HEK293T (cell line): ENCODE measurements at regions not wholly inside any gene's neighbourhood (a gene's known extent, or its start where the extent isn't known, plus 50 kb on each side); places are given as distances from the start of the nearest gene placed in this dataset.
"Not testable (repeated sequence)": the region's sequence is repeated elsewhere in the genome, so short reads cannot be mapped to it uniquely, and the experiment has no call there.

Source experiments
- CTCF ChIA-PET: fragments of 350-600 bp; formaldehyde crosslinking; extraction: SDS; loops from one replicate; lab custom pipeline; 2021; ENCODE audit warnings: antibody characterized with exemption, inconsistent platforms; lab: Yijun Ruan, JAX
- POLR2A ChIA-PET: fragments of 350-600 bp; formaldehyde crosslinking; extraction: SDS; loops from one replicate; lab custom pipeline; 2020; ENCODE audit warnings: antibody characterized with exemption, inconsistent platforms; lab: Yijun Ruan, JAX
- DNase-seq: peaks from one replicate; pipeline ENCODE4 v3.0.0; 2012; ENCODE audit warnings: mixed read lengths; ENCODE audit errors: extremely low spot score
- ARNT ChIP-seq: fragments of 450-650 bp; IDR thresholded peaks from 2 replicates; pipeline ENCODE4 v1.6.1; 2017; ENCODE audit warnings: mild to moderate bottlenecking
- BHLHE40 ChIP-seq: fragments of 450-650 bp; IDR thresholded peaks from 2 replicates; pipeline ENCODE4 v1.6.1; 2016; ENCODE audit warnings: mild to moderate bottlenecking, moderate library complexity, borderline replicate concordance
- CTBP1 ChIP-seq: fragments of 450-650 bp; IDR thresholded peaks from 2 replicates; pipeline ENCODE4 v1.6.1; 2016; ENCODE audit warnings: borderline replicate concordance
- ELF4 ChIP-seq: fragments of 450-650 bp; IDR thresholded peaks from 2 replicates; pipeline ENCODE4 v1.6.1; 2017; ENCODE audit warnings: antibody characterized with exemption
- FOXA1 ChIP-seq: fragments of 450-650 bp; IDR thresholded peaks from 2 replicates; pipeline ENCODE4 v1.6.1; 2016; ENCODE audit warnings: mild to moderate bottlenecking
- FOXK2 ChIP-seq: fragments of 450-650 bp; IDR thresholded peaks from 2 replicates; pipeline ENCODE4 v1.6.1; 2016; ENCODE audit warnings: mild to moderate bottlenecking
- FOXM1 ChIP-seq: fragments of 450-650 bp; IDR thresholded peaks from 2 replicates; pipeline ENCODE4 v1.6.1; 2017; ENCODE audit warnings: mild to moderate bottlenecking, borderline replicate concordance
- HDGF ChIP-seq: fragments of 450-650 bp; IDR thresholded peaks from 2 replicates; pipeline ENCODE4 v1.6.1; 2017; ENCODE audit warnings: antibody characterized with exemption, borderline replicate concordance
- L3MBTL2 ChIP-seq: fragments of 450-650 bp; conservative IDR thresholded peaks from 2 replicates; pipeline ENCODE4 v1.6.1; 2016; ENCODE audit warnings: mild to moderate bottlenecking
- LEF1 ChIP-seq: fragments of 450-650 bp; IDR thresholded peaks from 2 replicates; pipeline ENCODE4 v1.6.1; 2017; ENCODE audit warnings: mild to moderate bottlenecking, borderline replicate concordance
- NFRKB ChIP-seq: fragments of 450-650 bp; IDR thresholded peaks from 2 replicates; pipeline ENCODE4 v1.6.1; 2016; ENCODE audit warnings: mild to moderate bottlenecking, moderate library complexity
- SP1 ChIP-seq: fragments of 450-650 bp; IDR thresholded peaks from 2 replicates; pipeline ENCODE4 v1.6.1; 2017
- SUZ12 ChIP-seq: fragments of 450-650 bp; IDR thresholded peaks from 2 replicates; pipeline ENCODE4 v1.6.1; 2016; ENCODE audit warnings: mild to moderate bottlenecking
- TARDBP ChIP-seq: fragments of 450-650 bp; IDR thresholded peaks from 2 replicates; pipeline ENCODE4 v1.6.1; 2016
- ZNF384 ChIP-seq: fragments of 450-650 bp; IDR thresholded peaks from 2 replicates; pipeline ENCODE4 v1.6.1; 2016
- TF ChIP-seq, protein P1 (sequence below): fragments of 450-650 bp; IDR thresholded peaks from 2 replicates; pipeline ENCODE4 v1.6.1; 2016

DNA sequence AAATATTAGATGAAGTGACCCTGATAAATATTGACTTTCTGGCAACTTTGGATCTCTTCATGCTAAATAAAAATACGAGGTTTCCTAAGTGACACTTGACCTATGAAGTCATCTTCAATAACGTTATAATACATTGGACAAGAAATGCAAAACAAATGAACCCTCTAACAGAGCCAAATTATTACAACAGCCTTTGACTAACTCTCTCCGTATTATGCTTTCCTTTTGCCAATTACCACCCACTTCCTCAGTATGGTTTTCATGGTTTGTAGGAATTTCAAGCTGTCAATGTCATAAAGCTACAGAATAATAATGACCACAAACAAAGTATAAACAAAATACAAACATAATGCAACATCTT is 210.5 kb downstream of the MOXD1 start:
- DNase-seq = no peak
- TF ChIP-seq SP1 (no peak), FOXM1 (no peak), BHLHE40 (no peak), LEF1 (no peak), NFRKB (no peak), FOXK2 (no peak), ELF4 (no peak), CTBP1 (no peak), L3MBTL2 (no peak)
- ChIA-PET POLR2A (no interaction called here), CTCF (interaction anchor here (0.6 kb wide), 1 partner anchor 89 kb away, joined by 3 read pairs; no protein-coding TSS in a partner anchor)

DNA sequence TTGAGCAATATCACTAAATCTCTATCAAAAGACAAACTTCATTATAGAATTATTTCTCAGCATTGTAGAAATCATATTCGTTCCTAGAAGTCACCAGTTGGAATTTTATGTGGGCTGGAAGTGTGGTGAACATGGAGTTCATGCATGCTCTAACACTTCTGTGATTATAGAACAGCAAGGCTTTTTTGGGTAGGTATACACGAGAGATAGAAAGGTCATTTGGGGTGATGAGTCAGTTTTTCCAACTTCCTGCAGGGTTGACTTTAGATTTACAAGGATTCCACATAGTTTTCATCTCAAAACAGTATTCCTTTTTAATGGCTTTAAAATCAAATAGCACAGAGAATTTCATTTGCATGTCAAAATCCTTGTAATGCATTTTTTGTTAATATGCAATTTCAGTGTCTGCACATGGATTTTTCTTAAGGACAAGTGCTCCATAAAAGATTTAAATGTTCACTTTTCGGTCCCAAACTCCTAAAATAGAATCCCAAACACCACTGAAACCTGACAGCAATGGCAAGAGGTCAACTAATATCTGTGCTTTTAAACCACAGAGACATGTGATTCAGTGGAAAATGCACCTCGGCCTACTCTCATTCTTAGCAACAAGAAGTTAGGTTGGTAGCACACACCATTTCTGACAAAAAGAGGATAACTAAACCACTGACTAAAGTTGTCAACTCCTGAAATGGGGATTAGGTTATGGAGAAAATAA is 211.0 kb downstream of the MOXD1 start:
- ChIA-PET CTCF (no interaction called here), POLR2A (no interaction called here)
- no peak for TF ChIP-seq HDGF
- no peak for TF ChIP-seq NFRKB
- no peak for TF ChIP-seq FOXA1
- TF ChIP-seq ELF4 = no peak
- no peak for TF ChIP-seq LEF1
- no peak for TF ChIP-seq SUZ12
- TF ChIP-seq FOXM1 = no peak
- no peak for TF ChIP-seq ZNF384
- TF ChIP-seq CTBP1 = no peak
- no peak for TF ChIP-seq L3MBTL2
- TF ChIP-seq BHLHE40 = no peak
- no peak for TF ChIP-seq SP1
- no peak for TF ChIP-seq TARDBP
- TF ChIP-seq, protein P1, sequence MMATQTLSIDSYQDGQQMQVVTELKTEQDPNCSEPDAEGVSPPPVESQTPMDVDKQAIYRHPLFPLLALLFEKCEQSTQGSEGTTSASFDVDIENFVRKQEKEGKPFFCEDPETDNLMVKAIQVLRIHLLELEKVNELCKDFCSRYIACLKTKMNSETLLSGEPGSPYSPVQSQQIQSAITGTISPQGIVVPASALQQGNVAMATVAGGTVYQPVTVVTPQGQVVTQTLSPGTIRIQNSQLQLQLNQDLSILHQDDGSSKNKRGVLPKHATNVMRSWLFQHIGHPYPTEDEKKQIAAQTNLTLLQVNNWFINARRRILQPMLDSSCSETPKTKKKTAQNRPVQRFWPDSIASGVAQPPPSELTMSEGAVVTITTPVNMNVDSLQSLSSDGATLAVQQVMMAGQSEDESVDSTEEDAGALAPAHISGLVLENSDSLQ = no peak
- TF ChIP-seq ARNT = no peak
- no peak for TF ChIP-seq FOXK2
- no peak for DNase-seq

DNA sequence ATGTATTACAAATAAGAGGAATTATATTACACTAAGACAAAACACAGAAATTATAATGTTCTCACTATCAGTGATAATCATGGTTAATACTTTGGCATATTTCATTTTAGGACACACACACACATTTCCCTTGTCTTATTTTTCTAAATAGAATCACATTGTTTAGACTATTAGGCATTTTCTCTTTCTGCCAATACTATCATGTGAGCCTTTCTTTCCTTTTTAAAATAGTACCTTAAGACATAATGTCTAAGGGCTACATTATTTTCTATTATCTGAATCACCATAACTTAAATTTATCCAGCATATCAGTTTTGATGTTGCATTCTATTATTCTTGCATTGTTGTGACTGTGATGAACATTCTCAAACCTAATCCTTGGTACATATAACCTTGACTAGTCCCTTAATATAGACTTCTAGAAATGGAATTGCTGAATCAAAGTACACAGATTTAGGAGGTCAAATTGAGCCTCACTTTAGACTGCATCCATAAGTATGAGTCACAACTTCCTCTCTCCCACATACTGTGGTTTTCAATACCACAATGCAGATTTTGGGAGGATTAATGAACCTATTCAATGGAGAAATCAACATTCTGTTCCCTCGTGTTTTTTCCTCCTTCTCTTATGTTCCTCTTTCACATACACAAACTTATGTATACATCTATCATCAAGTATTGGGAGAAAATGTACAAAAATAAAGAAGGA is 212.6 kb downstream of the MOXD1 start:
- CTCF ChIA-PET = no interaction called here
- DNase-seq = no peak
- POLR2A ChIA-PET = no interaction called here
- TF ChIP-seq ELF4 (no peak), TARDBP (no peak), SP1 (no peak), L3MBTL2 (no peak), BHLHE40 (no peak), SUZ12 (no peak), ZNF384 (no peak)
- TF ChIP-seq, protein P1 = no peak

DNA sequence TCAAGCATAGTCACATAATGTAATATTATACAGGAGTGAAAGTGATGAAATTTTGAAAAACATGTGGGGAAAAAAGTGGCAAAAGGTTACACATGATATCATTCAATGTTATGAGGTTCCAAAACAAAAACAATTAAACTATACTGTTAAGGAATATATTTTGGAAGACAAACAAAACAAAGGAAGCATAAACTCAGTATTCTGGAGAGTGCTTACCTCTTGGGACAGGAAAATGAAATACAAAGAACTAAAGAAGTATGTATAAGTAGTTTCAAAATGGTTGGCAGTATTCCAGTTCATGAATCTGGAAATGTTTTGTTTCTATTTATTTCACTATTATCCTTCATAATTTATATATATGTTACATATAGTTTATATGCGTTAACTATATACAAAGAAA is 213.5 kb downstream of the MOXD1 start:
- no peak for DNase-seq
- ChIA-PET CTCF (no interaction called here), POLR2A (no interaction called here)
- TF ChIP-seq HDGF (no peak), SUZ12 (no peak), L3MBTL2 (no peak), LEF1 (no peak), FOXA1 (no peak), CTBP1 (no peak), FOXK2 (no peak), ARNT (no peak), ZNF384 (no peak), ELF4 (no peak), SP1 (no peak), NFRKB (no peak), BHLHE40 (no peak), FOXM1 (no peak)
- TF ChIP-seq, protein P1 = no peak

DNA sequence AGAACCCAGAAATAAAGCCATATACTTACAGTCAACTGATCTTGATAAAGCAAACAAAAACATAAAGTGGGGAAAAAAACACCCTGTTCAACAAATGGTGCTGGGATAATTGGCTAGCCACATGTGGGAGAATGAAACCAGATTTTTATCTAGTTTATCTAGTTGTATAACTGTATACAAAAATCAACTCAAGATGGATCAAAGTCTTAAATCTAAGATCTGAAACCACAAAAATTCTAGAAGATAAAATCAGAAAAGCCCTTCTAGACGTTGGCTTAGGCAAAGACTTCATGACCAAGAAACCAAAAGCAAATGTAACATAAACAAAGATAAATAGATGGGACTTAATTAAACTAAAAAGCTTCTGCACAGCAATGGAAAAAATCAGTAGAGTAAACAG is 216.3 kb downstream of the MOXD1 start:
- DNase-seq, CTCF ChIA-PET, POLR2A ChIA-PET: not testable (repeated sequence)

DNA sequence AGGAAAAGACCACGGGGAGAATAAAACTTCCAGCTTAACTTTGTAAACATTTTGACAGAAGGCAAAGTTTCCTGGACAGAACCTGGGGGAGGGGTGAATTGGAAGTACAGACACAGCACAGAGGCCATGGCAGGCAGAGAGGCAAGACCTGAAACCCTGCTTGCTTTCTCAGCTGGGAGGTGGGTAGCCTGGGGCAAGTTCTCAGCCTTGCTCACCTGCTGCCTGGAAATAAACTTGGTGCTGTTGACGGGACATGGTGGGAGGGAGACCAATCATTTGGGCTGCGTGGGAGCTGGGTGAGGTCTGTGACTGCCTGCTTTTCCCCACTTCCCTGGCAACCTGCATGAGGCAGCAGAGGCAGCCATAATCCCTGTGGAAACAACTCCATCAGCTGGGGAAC is 221.3 kb downstream of the MOXD1 start:
- no peak for DNase-seq
- POLR2A ChIA-PET = no interaction called here
- TF ChIP-seq HDGF (no peak), FOXA1 (no peak), NFRKB (no peak), LEF1 (no peak), FOXK2 (no peak), SP1 (no peak), ELF4 (no peak), ARNT (no peak), ZNF384 (no peak)
- TF ChIP-seq, protein P1 = no peak
- CTCF ChIA-PET = no interaction called here
